Ammon's horn (tissue), 1 donor: ENCODE measurements at regions not wholly inside any gene's neighbourhood (a gene's known extent, or its start where the extent isn't known, plus 50 kb on each side); places are given as distances from the start of the nearest gene placed in this dataset.

Source experiments
- DNase-seq: peaks from one replicate; pipeline ENCODE4 v3.0.0-alpha.2; 2016; ENCODE audit warnings: low spot score

DNA sequence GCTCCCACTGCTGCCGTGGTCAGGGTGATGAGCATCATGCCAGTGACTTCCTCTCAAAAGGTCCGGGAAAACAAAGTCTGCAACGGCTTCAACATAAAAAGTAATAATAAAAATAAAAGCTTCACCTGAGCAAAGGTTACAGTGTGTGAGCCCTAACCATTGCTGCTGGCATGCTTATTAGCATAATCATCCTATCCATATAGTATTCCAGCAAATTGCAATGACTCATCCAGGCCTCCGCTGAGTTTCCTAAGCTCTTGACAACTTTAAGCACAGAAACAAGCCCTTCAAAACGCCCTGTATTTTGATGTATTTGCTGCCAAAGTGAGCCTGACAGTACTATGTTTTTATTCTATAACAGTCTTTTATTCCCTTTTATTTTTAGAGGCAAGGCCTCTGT lies 100.5 kb downstream of the AASDH start:
- DNase-seq: no peak

DNA sequence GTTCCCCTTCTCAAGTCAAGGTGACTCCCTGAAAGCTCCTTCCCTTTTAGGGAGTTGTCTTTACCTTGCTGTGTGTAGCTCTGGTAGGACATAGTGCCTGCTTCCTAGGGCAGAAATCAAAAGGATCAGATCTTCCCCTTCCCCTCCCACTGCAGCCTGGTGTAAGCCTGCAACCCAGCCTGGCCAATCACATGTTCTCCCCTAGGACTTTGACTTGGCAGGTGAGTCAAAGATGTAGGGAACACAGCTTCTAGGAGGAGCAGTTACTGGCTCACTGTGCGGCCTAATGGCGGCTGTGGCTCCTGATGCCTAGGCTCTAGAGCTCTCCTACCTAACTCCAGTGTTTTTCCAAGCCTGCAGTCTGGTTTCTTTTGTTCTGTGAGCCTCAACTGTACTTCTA lies 103.9 kb downstream of the AASDH start:
- no peak for DNase-seq

DNA sequence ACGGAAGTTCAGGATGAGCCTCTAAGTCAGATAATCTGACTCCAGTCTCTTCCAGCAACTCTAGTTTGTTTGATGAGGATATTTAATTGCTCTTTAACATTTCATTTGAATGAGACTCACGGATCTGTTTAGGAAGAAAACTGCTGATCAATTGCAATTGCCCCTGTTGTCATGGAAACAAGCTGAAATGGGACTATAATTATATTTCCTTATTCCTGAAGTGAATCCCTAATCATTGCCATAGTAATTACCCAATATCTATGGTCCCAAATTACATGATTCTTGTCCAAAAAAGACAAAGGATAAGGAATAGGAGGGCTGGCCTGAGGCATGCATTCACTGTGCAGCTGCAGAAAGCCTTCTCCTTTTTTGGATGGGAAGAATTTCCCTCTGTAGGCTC lies 105.3 kb downstream of the AASDH start:
- DNase-seq: peak; percentile 23

DNA sequence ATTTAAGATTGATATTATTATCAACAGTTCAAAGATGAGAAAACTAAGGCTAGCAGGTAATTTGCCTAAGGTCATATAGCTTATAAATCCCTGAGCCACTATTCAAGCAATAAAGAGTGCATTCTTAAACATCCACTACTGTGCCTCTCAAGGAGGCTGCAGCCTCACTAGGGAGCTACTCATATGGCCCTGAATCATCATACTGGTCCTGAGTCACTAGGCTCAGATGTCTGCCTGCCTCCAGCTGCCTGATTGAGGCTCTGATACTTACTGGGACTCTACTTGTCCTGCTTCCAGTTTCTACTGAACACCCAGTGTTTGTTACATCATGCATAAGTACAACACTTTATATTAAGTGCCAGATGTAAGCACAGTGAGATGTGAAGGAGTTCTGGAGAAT lies 110.7 kb downstream of the AASDH start:
- no peak for DNase-seq

DNA sequence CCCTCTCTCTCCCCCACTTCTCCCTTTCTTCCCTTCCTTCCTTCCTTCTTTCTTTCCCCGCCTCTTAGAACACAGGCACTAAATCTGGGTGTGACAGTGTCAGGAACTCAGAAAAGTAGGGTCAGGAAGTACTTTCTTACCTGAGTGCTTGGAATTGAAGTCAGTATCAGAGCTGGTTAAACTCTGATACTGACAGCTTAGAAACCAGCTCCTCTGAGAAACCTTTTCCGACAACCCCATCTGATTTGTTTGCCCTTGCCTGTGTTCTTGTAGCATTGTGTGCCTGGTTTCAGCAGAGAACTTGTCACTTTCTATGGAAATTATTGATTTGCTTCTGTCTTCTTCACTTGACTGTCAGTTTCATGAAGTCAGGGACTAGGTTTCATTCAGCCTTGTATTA lies 113.9 kb downstream of the AASDH start:
- DNase-seq: no peak

DNA sequence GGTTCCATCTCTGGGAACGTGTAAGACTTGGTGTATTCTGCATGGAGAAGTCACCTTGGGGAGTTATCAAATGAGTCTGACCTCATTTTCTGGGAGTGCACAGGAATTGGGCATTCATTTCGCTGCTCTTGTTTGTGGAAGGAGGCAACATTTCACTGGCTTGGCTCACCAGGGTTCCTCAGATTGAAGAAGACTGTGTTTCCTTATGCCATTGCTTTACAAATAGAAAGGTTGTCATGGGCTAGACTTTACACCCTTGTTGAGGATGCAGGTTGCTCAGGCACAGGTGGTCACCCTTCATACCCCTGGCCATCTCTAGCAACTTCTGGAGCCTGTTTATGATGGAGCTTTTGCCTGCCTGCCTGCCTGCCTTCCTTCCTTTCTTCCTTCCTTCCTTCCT lies 114.4 kb downstream of the AASDH start:
- no peak for DNase-seq

DNA sequence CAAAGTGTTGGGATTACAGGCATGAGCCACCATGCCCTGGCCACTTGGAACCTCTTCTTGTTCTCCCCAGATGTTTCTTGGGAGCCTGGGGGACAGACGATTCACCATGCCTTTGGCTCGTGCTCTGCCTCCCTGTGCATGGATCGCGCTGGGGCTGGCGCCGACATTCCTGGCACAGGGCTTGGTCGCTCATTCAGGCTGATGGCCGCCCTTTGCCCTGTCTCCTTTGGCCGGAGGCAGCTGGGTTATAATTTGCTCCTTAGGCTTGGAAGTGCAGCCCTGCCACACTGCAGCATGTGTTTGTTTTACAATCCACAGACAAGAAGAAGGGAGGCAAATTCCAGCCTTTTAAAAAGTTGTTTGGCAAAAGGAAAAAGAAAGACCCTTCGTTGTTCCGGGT lies 115.3 kb downstream of the AASDH start:
- DNase-seq: no peak

DNA sequence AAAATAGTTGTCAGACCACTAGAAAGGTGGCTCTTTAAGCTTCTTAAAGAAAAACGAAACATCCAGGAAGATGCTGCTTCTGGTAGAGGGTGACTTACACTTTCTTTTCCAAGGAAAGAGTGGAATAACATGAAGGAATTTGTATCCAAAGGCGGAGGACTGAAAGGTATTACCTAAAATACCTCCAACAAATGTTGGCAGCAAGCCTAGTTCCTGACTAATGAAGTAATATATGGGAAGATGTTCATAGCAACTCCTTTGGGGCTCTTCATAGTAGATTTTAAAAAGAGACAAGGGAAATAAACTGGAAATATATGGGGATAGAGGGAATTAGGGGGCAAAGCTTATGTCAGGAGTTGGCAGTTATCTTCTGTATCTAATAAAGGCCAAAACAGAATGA lies 116.2 kb downstream of the AASDH start:
- DNase-seq: no peak

DNA sequence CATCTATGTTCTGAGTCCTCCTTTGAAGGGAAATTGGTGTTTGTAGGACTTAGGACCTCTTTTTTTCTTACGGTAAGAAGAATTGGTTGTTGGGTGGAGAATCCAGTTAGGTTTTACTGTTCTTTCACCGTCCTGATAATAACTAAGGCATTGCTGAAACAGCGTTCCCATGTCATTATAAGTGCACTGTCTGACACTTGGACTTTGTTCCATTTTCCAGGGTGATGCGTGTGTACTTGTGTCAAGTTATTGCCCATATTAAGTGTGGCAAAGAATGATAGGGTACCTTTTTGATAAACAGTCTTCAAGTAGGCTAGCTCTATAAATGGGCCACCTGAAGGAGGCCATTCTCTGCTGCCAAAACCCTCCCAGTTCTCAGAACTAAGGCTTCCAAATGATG lies 119.7 kb downstream of the AASDH start:
- no peak for DNase-seq

DNA sequence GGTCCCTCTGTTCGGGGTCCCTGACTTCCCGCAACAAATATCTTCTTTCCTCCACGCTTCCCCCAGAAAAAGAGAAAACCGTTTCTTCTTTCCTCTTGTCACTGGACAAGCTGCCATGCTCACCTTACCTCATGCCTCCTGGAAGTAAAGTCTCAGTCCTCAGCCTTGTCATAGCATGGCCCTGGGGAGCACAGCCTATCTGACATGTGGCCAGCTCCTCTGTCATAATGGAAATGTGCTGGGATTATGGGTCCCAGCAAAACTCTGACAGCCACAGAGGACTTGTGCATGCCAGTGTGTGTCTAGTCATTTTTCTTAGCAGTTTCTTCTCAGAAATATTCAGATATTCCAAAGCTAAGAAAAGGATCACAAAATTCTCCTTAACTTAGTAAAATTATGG lies 122.4 kb downstream of the AASDH start:
- no peak for DNase-seq

DNA sequence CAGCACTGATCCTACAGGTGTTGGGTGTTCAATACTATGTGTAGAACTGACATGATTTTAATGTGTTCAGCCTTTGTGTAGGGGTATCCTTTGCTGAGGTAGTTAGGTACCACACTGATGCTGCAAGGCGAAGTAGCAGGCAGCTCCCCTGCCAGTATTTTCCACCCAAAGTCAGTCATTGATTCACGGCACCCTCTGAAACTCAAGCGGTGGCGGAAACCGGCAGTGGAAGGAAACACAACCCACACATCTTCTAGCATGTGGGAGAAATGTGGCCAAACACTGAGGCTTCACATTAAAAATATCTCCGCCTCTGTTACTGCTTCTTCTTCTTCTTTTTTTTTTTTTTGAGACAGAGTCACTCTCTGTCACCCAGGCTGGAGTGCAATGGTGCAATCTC lies 126.3 kb downstream of the AASDH start:
- DNase-seq: peak; percentile 48

DNA sequence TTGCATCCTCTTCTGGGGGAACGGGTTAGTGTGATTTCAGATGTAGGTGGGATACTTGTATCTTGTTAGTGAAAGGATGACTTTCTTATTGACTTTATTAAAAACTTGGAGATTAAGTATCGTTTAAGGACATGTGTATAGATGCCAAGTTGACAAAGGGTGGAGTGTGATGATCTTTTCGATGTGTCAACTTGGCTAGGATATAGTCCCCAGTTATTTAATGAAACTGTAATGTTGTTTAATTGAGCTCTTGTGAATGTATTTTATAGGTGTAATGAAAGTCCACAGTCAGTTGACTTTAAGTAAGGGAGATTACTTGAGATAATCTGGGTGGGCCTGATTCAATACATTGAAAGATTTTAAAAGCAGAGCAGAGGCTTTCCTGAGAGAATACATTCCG lies 127.0 kb downstream of the AASDH start:
- no peak for DNase-seq

DNA sequence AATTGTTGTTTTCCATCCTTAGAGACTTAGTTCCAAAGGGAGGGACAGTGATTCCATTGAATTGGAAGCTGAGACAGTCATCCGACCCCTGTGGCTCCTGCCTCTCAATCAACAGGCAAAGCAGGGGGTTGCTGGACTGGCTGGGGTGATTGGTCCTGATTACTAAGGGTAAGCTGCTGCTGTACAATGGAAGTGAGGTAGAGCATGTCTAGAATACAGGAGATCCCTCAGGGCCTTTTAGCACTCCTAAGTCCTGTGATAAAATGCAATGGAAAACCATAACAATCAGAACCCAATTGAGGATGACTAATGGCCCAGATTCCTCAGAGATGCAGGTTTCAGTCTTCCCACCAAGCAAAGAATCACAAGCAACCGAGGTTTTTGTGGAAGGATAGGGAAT lies 127.6 kb downstream of the AASDH start:
- DNase-seq: no peak

DNA sequence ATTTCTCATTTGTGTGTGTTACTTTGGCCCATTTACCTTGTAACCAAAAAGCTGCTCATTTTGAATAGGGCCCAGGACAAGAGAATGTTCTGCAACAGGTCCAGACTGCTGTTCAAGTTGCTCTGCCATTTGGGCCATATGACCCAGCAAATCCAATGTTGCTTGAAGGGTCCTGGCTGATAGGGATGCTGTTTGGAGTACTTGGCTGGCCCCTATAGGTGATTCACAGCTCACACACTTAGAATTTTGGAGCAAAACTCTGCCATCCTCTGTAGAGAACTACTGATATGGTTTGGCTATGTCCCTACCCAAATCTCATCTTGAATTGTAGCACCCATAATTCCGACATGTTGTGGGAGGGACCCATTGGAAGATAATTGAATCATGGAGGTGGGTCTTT lies 131.5 kb downstream of the AASDH start:
- DNase-seq: no peak

DNA sequence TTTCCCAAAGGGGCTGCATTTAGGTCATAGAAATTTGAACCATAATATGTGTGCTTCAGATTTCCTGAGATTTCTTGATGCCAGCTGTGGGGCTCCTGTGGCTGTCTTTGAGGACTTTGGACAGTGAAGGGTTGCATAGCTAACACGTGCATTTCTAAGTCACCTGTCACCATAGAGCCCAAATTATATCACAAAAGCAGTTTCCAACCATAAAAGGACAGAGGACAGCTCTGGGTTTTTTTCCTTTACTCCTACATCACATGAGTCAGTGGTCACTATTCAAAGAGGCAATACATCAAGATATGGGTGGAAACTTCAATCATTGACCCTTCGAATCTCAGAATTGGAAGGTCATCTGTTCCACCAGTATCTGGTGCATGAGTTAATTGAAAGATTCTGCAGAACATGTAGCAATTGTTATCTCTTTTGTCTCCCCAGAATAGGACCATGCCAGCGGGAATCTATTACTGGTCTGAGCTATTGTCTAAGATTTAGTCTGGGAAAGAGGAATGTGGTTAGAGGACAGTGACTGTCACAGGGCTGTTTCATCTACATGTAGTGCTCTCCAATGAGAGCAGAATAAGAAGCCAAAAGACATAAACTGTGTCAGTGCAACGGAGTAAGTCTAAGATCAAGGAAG lies 133.5 kb downstream of the AASDH start:
- DNase-seq: no peak

DNA sequence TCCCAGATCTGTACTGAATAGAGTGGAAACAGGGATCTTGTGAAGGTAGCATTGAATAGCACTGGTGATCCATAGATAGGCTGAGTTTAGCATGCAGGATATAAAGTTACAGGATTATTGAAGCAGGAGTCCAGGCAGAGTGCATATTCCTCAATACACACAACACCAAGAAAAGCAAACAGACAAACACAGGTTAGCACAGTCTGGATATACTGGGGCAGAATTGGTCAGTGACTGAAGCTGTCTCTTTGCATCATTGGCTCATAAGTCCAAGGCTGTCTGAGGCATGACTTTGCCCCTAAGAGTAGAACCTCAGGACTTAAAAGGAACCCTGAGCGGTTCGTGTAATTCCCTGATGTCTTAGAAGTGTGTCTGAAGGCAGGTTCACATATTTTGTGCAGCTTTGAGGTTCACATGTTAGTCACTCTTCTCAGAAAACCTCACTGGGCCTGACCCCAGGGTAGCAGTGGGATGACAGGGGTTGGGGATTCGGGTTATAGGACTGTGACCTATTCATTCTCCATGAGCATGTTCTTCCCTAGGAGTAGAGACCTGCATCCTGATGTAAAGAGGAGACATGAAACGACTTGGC lies 134.6 kb downstream of the AASDH start:
- DNase-seq: no peak

DNA sequence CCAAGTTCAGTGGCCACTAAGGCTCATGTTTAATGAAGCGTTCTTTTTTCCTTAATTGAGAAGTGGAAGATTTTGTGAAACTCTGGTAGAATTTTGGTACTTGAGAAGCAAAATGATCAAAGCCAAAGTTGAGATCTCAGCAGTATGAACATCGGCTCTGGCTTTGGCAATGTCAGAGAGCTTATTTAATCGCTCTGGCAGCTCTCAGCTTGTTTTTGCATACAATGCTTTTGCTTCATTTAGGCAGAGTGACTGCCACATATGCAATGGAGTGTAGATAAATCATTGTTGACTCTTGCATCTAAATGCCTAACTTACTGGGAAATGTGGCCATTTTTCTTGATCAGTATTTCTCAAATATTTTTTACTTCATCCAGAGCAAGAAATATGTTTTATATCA lies 135.7 kb downstream of the AASDH start:
- no peak for DNase-seq

DNA sequence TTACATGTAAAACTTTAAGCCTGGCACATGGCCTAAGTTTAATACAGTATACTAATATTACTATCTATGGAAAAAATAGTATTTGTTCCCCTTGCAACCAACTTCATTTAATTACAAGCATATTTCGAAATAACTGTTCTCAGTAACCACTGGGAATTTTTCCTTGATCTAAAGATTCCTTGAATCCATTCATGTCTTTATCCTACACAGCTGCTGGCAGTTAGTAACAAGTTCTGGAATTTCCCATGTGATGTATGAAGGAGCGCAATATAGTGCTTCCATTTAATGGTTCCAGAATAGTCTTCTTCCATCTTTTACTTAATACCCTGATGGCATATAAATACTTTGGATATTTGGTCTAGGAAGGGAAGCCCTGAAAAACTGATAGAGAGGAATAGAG lies 136.5 kb downstream of the AASDH start:
- DNase-seq: no peak

DNA sequence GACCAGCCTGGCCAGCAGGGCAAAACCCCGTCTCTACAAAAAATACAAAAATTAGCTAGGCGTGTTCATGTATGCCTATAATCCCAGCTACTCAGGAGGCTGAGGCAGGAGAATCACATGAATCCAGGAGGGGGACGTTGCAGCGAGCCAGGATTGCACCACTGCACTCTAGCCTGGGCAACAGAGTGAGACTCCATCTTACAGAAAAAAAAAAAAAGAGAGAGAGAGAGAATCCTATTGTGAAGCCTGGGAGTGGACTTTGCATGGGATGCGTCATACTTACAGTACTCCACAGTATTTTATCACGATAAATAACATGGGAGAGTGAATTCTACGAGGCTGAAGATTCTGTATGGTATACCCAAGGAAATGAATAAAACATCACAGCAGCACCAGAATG lies 139.6 kb downstream of the AASDH start:
- no peak for DNase-seq

DNA sequence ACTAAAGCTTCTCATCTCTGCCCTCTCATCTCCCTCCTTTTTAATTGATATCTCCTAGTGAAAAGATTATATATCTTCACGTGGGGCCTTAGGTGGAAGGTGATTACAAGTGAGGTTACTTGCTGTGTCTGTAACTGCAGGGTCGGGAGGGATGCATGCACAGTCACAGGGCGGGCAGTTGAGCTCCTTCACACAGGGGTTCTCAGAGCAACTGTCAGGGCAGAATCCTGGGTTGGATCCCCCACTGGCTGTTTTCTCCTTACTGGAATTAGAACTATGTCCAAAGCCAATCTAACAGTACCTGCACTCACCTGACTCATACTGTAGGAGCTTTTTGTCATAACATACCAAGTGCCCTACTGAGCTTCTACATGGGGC lies 141.1 kb downstream of the AASDH start:
- no peak for DNase-seq

DNA sequence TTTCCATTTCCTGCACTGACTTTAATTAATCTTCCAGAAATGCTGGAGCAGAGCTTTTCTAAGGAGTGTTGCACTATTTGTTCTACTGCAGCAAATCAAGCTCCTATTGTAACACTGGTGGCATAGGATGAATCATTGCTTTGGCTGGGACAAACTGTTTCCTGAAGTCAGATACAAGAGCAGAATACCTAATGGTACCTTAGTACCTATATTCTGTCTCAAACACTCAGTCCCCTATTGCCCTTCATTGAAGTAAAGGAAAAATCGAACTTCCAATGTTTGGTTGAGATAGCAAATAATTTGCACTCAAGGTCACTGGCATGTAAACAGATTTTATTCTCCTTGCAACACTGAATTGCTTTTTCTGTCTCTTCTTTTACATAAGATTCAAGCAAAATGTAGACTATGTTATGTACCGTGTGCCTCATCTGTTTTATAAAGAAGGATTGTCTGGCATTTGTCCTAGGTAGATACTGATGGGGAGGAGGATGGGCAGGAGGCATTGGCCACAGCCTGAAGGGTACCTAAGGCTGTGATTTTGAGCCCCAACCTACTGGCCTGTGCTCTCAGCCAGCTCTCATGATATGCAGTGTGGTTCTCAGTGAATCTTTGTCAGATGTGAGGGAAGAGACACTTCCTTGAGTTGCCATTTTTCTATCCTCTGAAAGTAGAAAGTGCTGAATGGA lies 141.6 kb downstream of the AASDH start:
- DNase-seq: peak; percentile 8

DNA sequence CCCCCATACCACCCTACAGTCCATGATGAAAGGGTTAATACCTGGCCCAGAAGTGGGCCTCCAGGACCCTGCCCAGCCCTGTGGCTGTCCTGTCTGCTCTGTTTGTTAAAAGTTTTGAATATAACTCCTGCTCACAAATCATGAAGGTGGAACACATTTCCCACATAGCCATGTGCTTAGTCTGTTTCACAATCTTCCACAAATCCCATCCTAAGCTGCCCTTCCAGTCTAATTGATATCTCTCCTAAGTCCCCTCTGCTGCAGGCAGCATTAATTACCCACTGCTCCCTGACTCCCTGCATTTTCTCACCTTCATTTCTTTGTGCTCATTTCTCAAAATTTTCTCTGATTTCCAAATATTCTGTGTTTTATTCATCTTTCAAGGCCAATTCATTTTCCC lies 142.6 kb downstream of the AASDH start:
- DNase-seq: no peak

DNA sequence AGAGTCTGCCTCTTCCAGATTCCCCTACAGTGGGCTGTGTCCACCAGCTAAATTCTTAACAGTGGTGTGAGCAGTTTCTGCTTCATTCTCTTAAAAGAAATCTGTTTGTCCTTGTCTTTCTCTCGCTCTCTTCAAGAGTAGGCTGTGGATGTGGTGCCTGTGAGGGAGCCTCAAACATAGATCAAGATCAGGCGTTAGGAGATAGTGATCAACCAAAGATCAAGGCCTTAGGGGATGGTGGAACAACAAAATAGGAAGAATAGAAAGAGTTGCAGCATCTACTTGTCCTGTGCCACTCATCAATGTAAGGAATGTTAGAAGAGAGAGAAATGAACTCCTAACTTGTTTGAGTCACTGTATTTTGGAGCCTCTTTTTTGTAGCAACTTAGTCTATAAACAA lies 144.2 kb downstream of the AASDH start:
- DNase-seq: no peak

DNA sequence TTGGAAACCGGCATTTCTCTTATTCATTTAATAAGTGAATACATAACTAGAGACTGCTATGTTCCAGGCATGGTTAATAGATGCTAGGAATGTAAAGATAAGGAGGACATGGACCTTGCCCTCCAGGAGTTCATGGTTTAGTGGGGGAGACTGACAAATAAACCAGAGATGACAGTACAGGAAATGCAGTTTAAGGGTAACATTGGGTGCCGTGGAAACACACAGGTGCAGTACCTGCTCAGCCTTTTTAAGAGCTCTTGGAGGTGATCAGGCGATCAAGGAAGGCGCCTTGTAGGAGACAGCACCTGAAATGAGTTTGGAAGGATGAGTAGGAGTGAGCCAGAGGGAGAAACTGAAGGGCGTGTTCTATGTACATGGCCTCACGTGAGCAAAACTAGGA lies 145.8 kb downstream of the AASDH start:
- DNase-seq: no peak
